ENCODE measurements at regions not wholly inside any gene's neighbourhood (a gene's known extent, or its start where the extent isn't known, plus 50 kb on each side); places are given as distances from the start of the nearest gene placed in this dataset.

DNA sequence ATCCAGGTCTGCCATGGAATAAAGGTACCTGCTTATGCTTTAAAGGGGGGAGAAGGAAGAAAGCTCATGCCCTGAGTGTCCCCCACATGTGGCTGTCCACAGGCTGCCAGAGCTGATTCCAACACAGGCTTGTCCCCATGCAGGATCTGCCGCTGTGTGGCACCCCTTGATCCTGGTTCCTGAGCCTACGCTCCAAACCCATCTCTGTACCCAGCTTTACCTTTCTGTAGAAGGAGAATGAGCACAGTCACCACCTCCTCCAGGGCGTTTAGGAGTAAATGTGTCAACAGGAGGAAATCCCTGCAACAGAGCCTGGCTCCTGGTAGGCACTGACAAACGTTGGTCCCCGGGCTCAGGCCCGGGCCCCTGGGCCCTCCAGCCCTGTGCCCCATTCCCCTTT, 175.6 kb downstream of the RBFOX3 start:
- FAIRE-seq (no peak), DNase-seq (ENCODE audit: insufficient read length, low spot score) (no peak)
- TF ChIP-seq, protein P1, sequence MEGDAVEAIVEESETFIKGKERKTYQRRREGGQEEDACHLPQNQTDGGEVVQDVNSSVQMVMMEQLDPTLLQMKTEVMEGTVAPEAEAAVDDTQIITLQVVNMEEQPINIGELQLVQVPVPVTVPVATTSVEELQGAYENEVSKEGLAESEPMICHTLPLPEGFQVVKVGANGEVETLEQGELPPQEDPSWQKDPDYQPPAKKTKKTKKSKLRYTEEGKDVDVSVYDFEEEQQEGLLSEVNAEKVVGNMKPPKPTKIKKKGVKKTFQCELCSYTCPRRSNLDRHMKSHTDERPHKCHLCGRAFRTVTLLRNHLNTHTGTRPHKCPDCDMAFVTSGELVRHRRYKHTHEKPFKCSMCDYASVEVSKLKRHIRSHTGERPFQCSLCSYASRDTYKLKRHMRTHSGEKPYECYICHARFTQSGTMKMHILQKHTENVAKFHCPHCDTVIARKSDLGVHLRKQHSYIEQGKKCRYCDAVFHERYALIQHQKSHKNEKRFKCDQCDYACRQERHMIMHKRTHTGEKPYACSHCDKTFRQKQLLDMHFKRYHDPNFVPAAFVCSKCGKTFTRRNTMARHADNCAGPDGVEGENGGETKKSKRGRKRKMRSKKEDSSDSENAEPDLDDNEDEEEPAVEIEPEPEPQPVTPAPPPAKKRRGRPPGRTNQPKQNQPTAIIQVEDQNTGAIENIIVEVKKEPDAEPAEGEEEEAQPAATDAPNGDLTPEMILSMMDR (IDR thresholded peaks at IDR 0.05; ENCODE audit: insufficient read depth, missing control alignments), result no peak

DNA sequence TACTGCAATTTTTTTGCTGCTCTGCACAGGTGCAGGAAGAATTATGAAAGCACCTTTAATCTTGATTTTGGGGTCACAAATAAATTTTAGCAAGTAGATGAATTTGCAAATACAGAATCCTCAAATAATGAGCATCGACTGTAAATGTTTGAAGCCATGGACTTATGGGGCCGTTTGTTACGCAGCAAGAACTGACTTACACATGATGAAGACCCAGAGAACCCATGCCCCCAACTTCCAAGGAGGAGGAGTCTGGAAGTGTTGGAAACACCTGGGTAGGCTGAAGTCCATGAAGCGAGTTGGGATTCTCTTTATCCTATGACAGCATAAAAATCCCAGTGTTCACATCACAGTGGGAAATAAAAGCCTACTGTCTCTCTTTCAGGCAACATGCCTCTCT, 176.6 kb downstream of the RBFOX3 start:
- DNase-seq (ENCODE audit: insufficient read length, low spot score), result no peak
- FAIRE-seq, result no peak
- TF ChIP-seq, protein P1 (IDR thresholded peaks at IDR 0.05; ENCODE audit: insufficient read depth, missing control alignments), result no peak

DNA sequence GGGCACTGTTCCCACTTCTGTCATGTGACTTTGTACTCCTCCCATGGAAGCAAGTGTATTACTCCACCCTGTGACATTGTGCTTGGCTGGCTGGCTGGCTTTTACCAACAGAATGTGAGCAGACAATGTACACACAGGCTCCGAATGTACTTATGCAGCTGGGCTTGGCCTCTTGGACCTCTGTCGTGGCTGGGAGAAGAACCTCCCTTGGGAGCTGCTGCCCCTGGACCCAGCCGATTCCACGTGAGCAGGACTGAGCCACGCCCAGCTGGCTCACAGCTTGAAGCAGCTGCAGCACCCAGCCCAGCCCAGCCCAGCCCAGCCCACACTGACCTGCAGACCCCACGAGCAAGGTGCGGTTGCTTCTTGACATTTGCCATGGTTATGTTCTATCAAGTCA, 177.5 kb downstream of the RBFOX3 start:
- TF ChIP-seq, protein P1 (IDR thresholded peaks at IDR 0.05; ENCODE audit: insufficient read depth, missing control alignments), result no peak
- FAIRE-seq (no peak), DNase-seq (ENCODE audit: insufficient read length, low spot score) (no peak)

DNA sequence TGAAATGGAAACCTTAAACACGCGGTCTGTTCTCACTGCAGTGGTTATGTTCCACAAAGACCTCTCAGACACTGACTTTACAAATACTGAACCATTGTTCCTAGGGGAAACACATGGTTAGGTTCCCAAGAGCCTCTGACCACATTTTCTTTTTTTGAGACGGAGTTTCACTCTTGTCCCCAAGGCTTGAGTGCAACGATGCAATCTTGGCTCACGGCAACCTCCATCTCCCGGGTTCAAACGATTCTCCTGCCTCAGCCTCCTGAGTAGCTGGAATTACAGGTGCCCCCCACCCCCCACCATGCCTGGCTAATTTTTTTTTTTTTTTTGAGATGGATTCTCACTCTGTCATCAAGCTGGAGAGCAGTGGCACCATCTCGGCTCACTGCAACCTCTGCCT, 179.7 kb downstream of the RBFOX3 start:
- FAIRE-seq, result no peak
- DNase-seq (ENCODE audit: insufficient read length, low spot score), result no peak
- TF ChIP-seq, protein P1 (IDR thresholded peaks at IDR 0.05; ENCODE audit: insufficient read depth, missing control alignments), result no peak

DNA sequence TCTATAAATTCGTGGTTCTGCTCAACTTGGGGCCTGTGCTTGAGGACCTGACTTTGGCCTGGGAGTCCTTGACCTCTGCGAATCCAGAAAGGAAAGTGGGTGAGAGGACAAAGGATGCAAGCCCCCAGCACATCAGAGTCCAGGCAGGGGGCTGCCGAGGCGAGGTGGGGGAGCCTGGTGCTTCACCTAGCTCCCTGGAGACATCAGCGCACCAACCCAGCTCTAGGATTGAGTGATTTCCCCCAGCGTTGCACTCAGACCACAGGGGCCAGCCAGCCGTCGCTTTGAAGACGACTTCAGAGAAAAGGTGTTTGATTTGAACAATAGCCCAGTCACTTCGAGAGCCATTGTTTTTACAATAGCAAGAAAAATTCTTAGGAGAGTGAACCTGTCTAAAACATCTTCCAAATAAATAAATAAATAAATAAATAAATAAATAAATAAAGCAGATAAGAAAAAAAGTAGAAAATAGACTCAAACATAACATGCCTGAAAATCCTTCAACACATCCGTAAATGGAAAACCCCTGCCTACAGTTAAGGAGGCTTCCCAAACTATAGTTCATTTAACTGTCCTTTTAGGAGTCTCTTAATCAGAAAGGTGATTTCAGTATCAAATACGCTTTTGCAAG, 180.9 kb downstream of the RBFOX3 start:
- FAIRE-seq, result no peak
- no peak for DNase-seq (ENCODE audit: insufficient read length, low spot score)
- TF ChIP-seq, protein P1 (IDR thresholded peaks at IDR 0.05; ENCODE audit: insufficient read depth, missing control alignments), result no peak

DNA sequence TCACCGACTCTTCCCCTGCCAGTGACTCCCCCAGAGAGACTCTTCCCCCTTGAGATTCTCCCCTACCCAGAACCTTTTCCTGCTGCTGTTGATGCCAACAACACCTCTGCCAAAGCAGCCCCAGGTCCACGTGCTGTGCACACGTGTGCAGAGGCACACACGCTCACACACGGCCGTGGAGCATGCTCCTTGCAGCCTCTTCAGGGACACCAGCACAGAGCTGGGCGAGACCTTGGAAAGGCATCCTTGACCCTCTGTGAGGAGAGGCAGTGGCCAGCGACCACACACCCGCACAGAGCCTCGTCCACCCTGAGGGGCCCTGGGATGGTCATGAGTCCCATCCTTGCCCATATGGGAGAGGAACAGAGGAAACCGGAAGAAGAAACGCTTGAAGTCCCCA, 181.9 kb downstream of the RBFOX3 start:
- no peak for FAIRE-seq
- DNase-seq (ENCODE audit: insufficient read length, low spot score), result no peak
- TF ChIP-seq, protein P1 (IDR thresholded peaks at IDR 0.05; ENCODE audit: insufficient read depth, missing control alignments), result no peak

DNA sequence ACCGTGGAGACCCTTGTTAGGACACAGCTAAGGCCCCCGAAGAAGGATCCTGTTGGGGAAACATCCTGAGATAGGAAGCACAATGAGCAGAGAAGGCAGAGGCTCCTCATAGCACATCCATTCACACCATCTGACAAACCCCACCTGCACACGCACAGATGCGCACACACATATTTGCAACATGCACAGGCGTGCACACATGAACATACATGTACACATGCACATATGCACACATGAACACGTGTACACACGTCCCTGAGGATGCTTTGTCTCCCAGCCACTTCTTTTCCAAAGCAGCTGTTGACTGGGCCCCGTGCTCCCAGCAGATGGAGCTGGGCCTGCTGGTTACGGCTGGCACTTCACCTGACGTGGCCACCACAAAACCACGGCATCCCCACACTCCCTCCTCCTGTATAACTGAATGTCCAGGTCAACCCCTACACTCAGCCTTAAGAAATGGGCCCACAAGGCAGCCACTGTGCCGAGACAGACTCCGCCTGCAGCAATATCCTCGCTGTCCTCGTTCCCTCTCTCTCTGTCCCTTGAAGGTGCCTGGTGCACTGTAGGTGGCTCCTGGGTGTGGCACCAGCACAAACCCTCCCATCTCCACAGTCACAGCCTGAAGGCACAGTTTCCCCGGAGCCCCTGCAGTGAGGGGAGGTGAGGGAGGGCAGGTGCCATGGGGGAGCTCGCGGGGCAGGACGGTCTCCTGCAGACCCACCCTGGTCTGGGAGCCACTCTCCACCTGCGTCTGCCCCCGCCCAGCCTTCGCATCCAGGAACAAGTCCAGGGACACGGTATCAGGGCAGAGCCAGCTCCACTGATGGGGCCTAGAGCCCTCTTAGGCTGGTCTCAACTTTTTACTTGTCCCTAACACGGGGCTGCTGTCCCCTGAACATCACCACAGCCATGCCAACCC, 183.0 kb downstream of the RBFOX3 start:
- TF ChIP-seq, protein P1 (IDR thresholded peaks at IDR 0.05; ENCODE audit: insufficient read depth, missing control alignments), result peak; percentile 7
- FAIRE-seq (no peak), DNase-seq (ENCODE audit: insufficient read length, low spot score) (no peak)
